ENCODE measurements at regions not wholly inside any gene's neighbourhood (a gene's known extent, or its start where the extent isn't known, plus 50 kb on each side); places are given as distances from the start of the nearest gene placed in this dataset.

DNA sequence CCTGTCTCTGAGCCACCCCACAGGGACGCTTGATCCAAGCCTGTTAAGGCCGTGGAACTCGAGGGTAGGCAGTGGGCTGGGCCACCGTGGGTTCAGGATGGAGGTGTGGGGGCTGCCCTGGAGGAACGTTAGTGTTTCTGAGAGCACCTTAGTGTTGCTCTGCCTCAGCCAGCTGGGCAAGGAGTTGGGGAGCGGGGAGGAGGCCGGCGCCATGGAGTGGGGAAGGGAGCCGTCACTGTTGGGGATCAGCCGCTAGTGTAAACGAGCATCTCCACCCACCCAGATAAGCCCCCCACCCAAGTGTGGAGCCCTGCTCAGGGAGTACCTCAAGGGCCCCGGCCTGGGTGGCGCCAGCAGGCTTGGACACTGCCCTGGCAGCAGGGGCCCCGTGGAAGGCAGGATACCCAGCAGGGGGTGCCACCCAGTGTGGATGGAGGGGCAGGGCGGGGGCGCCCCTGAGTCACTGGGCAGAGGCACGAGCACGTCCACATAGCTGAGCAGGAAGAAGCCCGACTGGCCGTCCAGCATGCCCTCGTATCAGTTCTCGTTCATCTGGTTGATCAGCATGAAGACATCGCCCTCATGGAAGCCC, 98.6 kb downstream of the KPNA2 start:
- TF ChIP-seq EP300 (IDR thresholded peaks at IDR 0.05; ENCODE audit: low read depth) (no peak), CTCF (IDR thresholded peaks at IDR 0.05) (no peak), POLR2A (IDR thresholded peaks at IDR 0.05) (no peak), POLR2AphosphoS5 (IDR thresholded peaks at IDR 0.05) (no peak)
- in situ Hi-C loops (cut with MboI; ENCODE audit: low pct_ligation_motif_present in 1 of 4, low pct_unique_long_range_greater_than_20kb in 1 of 4, low sequenced_read_pairs in 3 of 4) (no loop called here), intact Hi-C loops (cut with DNase I; ENCODE audit: low total_unique reads) (no loop called here)
- Histone ChIP-seq H3K4me1 (no peaks in the 10 kb centered on the region), H3K27me3 (no peaks in the 10 kb centered on the region), H3K36me3 (peaks cover 0 to 3% (median 0%) of the 10 kb centered on the region in 4 donors), H3K9me3 (no peaks in the 10 kb centered on the region), H3K27ac (no peak overlapping the region), H3K4me3 (no peak overlapping the region)
- no peak for DNase-seq
- 89% methylated on average over 21 of the region's 23 CpGs; no CpG with 5 or more reads in 1 of the 2 donors for WGBS, 2 donors (ENCODE audit: low coverage in 1 of 2)

- WGBS, 2 donors (ENCODE audit: low coverage in 1 of 2), result 94% methylated on average over 20 of the region's 20 CpGs; no CpG with 5 or more reads in 1 of the 2 donors
- no peak overlapping the region for H3K4me3 ChIP-seq
- no peak for DNase-seq
- H3K9me3 ChIP-seq, result no peaks in the 10 kb centered on the region
- TF ChIP-seq CTCF (IDR thresholded peaks at IDR 0.05), result no peak
- no peak for TF ChIP-seq POLR2A (IDR thresholded peaks at IDR 0.05)
- intact Hi-C loops (cut with DNase I; ENCODE audit: low total_unique reads), result no loop called here
- no peak overlapping the region for H3K27ac ChIP-seq
- peaks cover 0 to 3% (median 0%) of the 10 kb centered on the region in 4 donors for H3K36me3 ChIP-seq
- H3K4me1 ChIP-seq, result no peaks in the 10 kb centered on the region
- in situ Hi-C loops (cut with MboI; ENCODE audit: low pct_ligation_motif_present in 1 of 4, low pct_unique_long_range_greater_than_20kb in 1 of 4, low sequenced_read_pairs in 3 of 4), result no loop called here
- H3K27me3 ChIP-seq, result no peaks in the 10 kb centered on the region
Observed at GRCh38 chr17:68134731-68135130, 99.2 kb downstream of the KPNA2 start.

DNA sequence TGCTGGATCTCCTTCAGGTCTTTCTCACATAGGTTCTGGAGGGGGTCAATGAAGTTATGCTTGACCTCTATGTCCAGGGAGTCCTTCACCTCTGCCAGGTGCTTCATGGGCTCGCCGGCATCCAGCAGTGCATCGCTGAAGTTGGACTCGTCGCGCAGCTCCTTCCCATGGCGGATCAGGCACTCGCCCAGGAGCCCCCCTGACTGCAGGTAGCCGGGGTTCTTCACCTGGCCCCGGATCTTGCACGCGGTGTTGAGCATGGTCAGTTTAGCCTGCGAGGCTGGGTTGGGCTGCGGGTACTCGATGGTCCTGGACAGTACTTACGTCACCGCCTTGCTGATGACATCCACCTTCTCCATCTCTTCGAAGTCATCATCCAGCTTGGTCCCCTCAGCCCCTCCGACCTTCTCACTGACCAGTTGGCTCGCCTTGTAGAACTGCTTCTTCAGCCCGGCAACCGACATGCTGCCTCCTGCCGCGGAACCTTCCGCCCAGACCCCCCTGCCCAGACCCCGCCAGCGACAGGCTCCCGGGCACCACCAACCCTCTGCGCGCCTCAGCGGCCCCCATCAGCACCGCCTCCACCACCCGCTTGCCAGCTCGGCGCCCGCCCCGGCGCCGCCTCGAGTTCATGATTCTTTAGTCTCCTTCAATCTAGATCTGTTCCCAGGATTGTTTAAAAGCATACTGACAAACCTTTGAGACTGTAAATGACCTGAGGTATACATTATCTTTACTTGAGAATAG, 99.8 kb downstream of the KPNA2 start:
- Histone ChIP-seq H3K27ac (no peak overlapping the region), H3K4me1 (no peaks in the 10 kb centered on the region), H3K9me3 (no peaks in the 10 kb centered on the region), H3K36me3 (peaks cover 0 to 3% (median 0%) of the 10 kb centered on the region in 4 donors), H3K4me3 (no peak overlapping the region), H3K27me3 (no peaks in the 10 kb centered on the region)
- DNase-seq, result no peak
- intact Hi-C loops (cut with DNase I; ENCODE audit: low total_unique reads) (no loop called here), in situ Hi-C loops (cut with MboI; ENCODE audit: low pct_ligation_motif_present in 1 of 4, low pct_unique_long_range_greater_than_20kb in 1 of 4, low sequenced_read_pairs in 3 of 4) (no loop called here)
- TF ChIP-seq POLR2A (IDR thresholded peaks at IDR 0.05) (no peak), EP300 (IDR thresholded peaks at IDR 0.05; ENCODE audit: low read depth) (no peak), CTCF (IDR thresholded peaks at IDR 0.05) (no peak), POLR2AphosphoS5 (IDR thresholded peaks at IDR 0.05) (no peak)
- WGBS, 2 donors (ENCODE audit: low coverage in 1 of 2), result 97 to 98% methylated on average over 22 to 40 of the region's 40 CpGs

DNA sequence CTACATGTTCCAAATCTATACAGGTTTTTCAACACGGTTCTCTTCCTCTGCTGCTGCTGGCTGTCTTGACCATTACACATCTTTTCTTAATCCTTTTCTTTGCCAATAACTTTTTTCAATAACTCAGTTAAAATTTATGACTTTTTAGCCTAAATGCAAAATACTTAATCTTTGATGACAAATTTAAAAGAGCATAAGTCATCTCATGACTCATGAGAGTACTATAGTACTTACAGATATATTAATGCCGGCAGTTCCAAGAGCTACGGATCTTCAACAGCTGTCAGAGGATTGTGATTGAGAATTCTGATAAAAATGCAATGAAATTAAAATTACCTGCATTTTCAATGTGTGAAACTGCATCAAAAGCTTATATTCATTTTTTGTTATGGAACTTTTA, 105.5 kb downstream of the KPNA2 start:
- TF ChIP-seq POLR2A (IDR thresholded peaks at IDR 0.05), result no peak
- no peak for TF ChIP-seq EP300 (IDR thresholded peaks at IDR 0.05; ENCODE audit: low read depth)
- no peak for TF ChIP-seq CTCF (IDR thresholded peaks at IDR 0.05)
- no peak for TF ChIP-seq POLR2AphosphoS5 (IDR thresholded peaks at IDR 0.05)

More for the DNA sequence above, 105.5 kb downstream of the KPNA2 start:
- in situ Hi-C loops (cut with MboI; ENCODE audit: low pct_ligation_motif_present in 1 of 4, low pct_unique_long_range_greater_than_20kb in 1 of 4, low sequenced_read_pairs in 3 of 4) (no loop called here), intact Hi-C loops (cut with DNase I; ENCODE audit: low total_unique reads) (no loop called here)
- no peaks in the 10 kb centered on the region for H3K27me3 ChIP-seq
- H3K27ac ChIP-seq, result no peak overlapping the region
- H3K4me3 ChIP-seq, result no peak overlapping the region
- no peaks in the 10 kb centered on the region for H3K9me3 ChIP-seq
- 71 to 80% methylated on average over 3 of the region's 3 CpGs for WGBS, 2 donors (ENCODE audit: low coverage in 1 of 2)
- no peaks in the 10 kb centered on the region for H3K4me1 ChIP-seq
- H3K36me3 ChIP-seq, result no peaks in the 10 kb centered on the region
- DNase-seq, result no peak
